Stimulated activated CD8-positive, alpha-beta memory T cell treated with anti-CD3 and anti-CD28 coated beads, Interleukin-15, amount 100 ng/mL, for 48 hours (primary cell): ENCODE measurements at regions not wholly inside any gene's neighbourhood (a gene's known extent, or its start where the extent isn't known, plus 50 kb on each side); places are given as distances from the start of the nearest gene placed in this dataset.
"Not testable (repeated sequence)": the region's sequence is repeated elsewhere in the genome, so short reads cannot be mapped to it uniquely, and the experiment has no call there.

Experiments used
- DNase-seq, 2 donors: peaks; one replicate each; pipeline ENCODE4 v3.0.0-alpha.2; 2020; ENCODE audit warnings: low read depth in 2 of 2

GRCh38 chr18:39450958-39451357 lies 1885.4 kb upstream of the CELF4 start:
- no peak for DNase-seq

DNA sequence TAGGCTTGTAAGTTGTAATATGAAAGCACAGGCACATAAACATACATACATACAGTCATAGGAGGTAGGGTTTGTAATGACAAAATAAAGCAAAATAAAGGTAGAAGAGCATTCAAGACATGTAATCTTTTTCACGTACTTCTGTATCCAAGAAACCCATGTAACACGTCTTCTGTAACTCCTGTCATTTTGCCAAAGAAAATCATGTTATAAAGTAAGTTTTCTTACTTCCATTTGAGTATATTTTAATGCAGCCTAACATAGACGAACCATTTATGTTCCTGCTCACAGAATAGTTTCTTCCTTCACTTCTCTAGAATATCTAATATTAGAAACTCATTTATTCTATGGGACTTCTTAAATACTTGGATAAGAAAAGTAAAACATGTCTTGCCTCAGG lies 1884.0 kb upstream of the CELF4 start:
- DNase-seq, result no peak

DNA sequence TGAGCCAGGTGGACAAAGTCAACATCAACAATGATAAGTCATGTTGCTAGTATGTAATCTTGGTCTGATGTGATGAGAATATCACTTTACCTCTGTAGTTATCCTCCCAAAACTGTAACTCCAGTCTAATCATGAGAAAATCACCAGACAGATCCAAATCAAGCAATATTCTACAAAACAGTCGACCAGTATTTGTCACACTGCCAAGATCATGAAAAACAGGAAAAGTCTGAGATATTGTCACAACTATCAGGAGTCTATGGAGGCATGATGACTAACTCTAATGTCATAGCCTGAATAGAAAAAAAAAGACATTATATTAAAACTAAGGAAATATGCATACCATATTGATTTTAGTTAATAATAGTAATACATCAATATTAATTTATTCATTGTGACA lies 1883.3 kb upstream of the CELF4 start:
- DNase-seq, result no peak

- DNase-seq, result not testable (repeated sequence)
Observed at GRCh38 chr18:39444957-39445356, 1879.4 kb upstream of the CELF4 start.

GRCh38 chr18:39441648-39442047 lies 1876.0 kb upstream of the CELF4 start:
- DNase-seq, result no peak

GRCh38 chr18:39435996-39436395 lies 1870.4 kb upstream of the CELF4 start:
- DNase-seq, result no peak

- DNase-seq, result no peak
Observed at GRCh38 chr18:39435209-39435608, 1869.6 kb upstream of the CELF4 start.

GRCh38 chr18:39434223-39434920 lies 1868.8 kb upstream of the CELF4 start:
- DNase-seq, result no peak

GRCh38 chr18:39425172-39425850 lies 1859.7 kb upstream of the CELF4 start:
- DNase-seq, result no peak

DNA sequence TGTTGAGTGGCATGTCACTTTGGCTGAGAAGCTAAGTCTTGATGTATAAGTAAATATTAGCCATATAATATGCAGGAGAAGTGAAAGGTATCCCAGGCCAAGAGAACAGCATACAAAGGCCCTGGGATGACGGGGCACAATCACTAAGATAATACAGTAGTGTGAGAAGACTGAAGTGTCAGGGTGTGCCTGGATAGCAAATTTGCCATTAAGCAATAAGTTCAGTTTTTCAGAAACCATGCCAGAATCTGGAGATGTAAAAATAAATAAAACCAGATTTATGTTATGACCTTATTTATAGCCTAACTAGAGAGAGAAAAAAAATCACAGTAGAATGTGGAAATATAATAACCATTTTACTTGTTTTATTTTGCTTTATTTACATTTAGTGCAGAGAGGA lies 1858.7 kb upstream of the CELF4 start:
- no peak for DNase-seq

- no peak for DNase-seq
Observed at GRCh38 chr18:39421276-39421675, 1855.7 kb upstream of the CELF4 start.

- no peak for DNase-seq
Observed at GRCh38 chr18:39419315-39419714, 1853.7 kb upstream of the CELF4 start.

DNA sequence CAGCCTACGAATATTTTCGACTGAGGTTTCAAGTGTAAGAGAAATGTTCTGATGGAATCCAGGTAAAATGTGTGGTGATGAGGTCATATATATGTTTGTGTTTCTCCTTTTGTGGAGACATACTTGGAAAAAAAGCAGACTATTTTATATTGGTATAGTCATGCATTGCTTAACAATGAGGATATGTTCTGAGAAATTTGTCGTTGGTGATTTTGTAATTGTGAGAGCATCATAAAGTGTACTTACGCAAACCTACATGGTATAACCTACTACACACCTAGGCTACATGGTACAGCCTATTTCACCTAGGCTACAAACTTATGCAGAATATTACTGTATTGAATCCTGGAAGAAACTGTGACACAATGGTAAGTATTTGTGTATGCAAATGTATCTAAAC lies 1849.9 kb upstream of the CELF4 start:
- DNase-seq, result no peak

DNA sequence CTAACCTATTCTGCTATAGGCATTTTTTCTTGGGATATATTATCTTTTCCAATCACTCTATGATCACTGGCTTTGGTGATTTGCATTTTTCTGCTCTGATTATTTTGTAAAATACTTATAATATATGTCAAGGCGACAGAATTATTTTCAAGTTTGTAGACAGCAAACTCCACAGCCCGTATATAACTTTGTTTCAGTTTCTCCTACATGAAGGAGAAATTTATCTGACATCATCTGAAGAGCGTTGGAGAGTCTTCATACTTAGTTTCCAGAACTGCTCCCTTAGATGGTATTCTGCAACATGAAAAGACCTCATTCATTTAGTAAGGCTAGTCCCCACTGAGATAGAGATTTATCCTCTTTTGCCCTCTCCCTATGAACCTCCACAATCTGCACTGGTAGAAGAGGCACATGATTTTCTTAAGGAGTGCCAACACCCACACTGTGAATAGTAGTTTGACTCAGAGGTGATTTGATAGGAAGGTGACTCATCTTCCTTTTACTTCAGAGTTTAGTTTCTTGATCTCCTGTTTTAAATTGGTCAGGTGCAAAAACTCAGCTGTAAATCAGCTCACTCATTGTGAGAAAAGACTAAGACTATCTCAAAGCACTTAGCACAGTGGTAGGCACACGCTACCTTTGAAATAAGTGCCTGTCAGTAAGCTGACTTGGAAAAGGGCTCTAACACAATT lies 1848.6 kb upstream of the CELF4 start:
- DNase-seq, result no peak

- no peak for DNase-seq
Observed at GRCh38 chr18:39406941-39407340, 1841.3 kb upstream of the CELF4 start.

GRCh38 chr18:39403121-39403520 lies 1837.5 kb upstream of the CELF4 start:
- no peak for DNase-seq

GRCh38 chr18:39399662-39400061 lies 1834.1 kb upstream of the CELF4 start:
- DNase-seq, result no peak

DNA sequence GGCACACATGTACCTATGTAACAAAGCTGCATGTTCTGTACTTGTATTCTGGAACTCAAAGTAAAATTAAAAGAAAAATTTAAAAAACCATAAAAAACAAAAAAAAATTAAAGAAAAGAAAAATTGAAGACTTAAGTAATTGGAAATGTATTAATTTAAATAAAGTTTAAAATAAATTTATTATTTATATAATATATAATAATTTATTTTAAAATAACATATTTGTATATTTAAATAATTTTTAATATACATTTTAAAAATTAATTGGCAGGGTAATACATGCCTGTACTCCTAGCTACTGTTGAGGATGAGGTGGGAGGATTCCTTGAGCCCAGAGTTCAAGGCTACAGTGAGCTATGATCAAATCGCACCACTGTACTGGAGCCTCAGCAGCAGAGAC lies 1830.6 kb upstream of the CELF4 start:
- DNase-seq, result no peak

DNA sequence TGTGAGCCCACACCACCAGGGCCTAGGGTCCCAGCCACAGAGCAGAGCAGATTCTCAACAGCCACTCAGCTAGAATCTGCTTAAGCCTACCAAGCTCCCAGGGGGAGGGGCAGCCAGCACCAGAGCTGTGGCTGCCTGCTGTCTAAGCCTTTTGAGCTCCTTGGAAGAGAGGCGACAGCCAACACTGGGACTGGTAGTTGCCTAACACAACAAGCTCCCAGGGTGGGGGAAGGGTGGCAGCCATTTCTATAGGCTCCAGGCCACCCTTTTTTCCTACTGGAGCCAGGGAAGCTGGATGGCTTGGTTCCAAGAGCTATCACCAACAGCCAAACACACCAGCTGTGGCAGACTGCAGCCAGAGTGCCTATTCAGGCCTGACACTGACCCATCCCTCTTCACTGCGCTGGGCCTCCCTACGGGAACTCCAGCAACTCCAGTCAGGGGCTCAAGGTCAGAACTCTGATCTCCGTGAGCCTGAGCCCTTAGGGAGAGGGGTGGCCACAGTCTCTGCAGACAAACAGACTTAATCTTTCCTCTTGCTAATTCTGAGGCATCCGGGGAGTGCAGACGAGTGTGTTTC lies 1824.3 kb upstream of the CELF4 start:
- no peak for DNase-seq

DNA sequence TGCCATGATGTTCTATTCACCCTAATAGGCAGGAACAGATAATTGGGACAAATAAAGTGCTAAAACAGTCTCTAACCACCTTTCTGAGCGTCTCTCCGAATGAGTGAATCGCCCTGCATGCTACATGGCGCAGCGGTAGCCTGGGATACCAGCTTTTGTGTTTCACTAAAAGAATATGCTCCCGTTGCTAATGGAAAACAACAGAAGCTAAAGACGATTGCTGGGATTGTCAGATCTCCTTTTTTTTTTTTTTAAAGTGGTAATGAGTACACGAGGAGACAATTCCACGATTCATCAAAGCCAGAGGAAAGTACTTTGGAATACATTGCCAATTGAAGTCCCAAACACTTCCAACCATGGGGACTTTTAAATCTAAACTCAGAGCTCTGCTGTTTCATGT lies 1815.3 kb upstream of the CELF4 start:
- no peak for DNase-seq

DNA sequence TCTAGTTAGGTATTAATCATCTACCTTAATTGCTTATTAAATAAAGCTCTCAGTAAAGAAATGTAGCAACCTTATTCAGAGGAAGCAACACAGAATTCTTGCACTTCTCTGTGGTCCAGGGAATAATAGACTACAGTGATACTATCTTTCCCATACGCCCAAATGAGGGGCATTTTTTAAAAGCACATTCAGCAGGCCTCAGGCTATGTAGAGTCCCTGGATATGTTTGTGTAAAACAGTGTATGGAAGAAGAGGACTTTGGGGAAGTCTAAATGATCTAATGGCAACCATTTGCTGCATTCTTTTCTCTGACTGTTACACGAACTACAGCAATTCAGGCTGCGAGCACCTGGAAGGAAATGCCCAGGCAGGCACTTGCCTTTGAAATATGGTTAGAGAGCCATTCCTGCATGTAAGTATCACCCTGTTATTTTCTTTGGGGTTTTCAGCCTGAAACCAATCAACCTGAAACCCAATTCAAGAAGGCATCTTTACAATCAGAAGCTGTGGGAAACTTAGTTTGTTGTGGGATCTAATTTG lies 1814.7 kb upstream of the CELF4 start:
- DNase-seq, result no peak

DNA sequence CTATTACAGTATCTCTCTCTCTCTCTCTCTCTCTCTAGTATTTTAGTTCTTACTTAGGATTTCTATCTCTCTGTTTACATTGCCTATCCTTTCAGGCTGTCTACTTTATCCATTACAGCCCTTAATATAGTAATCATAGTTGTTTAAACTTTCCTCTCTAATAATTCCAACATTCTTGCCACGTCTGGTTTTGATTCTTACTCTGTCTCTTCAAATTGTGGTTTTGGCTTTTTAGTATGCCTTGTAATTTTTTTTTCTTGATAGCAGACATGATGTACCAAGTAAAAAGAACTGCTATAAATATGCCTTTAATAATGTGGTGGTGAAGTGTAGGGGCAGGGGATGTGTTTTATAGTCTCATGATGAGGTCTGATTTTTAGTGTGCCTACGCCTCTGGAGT lies 1809.5 kb upstream of the CELF4 start:
- no peak for DNase-seq
